ENCODE measurements at regions not wholly inside any gene's neighbourhood (a gene's known extent, or its start where the extent isn't known, plus 50 kb on each side); places are given as distances from the start of the nearest gene placed in this dataset.

DNA sequence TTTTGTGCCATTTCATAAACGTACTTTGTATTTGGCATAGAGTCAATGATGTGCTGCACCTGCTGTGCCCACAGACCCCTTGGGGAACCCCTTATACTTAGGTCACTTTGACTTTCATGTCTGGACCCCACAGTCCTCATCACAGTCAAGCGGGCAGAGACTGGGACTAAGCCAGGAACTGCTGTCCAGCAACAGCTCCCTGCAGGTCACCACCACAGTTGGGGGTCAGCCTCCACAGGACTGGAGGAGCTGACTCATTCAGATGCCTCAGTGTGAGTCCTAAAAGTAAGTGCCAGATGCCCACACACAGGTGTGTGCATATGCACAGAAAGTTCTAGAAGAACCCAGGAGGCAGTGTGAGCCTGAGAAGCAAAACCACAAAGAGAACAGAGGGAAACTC lies 339.8 kb downstream of the GABRB3 start:
- no peak overlapping the region for H3K27ac ChIP-seq (ENCODE audit: low read length)
- no peaks in the 10 kb centered on the region for H3F3A ChIP-seq (ENCODE audit: insufficient read depth, low read length, poor library complexity, severe bottlenecking)
- H3K79me2 ChIP-seq (replicated peaks; ENCODE audit: insufficient read depth, low read length): no peaks in the 10 kb centered on the region
- TF ChIP-seq EZH2 (IDR thresholded peaks at IDR 0.05; ENCODE audit: borderline replicate concordance, insufficient read depth, low read length, poor library complexity, severe bottlenecking) (no peak), POLR2AphosphoS5 (IDR thresholded peaks at IDR 0.05) (no peak), MXI1 (conservative IDR thresholded peaks at IDR 0.05; ENCODE audit: poor library complexity, severe bottlenecking) (no peak), SMC3 (conservative IDR thresholded peaks at IDR 0.05; ENCODE audit: poor library complexity) (no peak), TAF1 (IDR thresholded peaks at IDR 0.05; ENCODE audit: low read depth) (no peak), EP300 (conservative IDR thresholded peaks at IDR 0.05; ENCODE audit: poor library complexity, severe bottlenecking) (no peak), RAD21 (conservative IDR thresholded peaks at IDR 0.05) (no peak)
- TF ChIP-seq, protein P1, sequence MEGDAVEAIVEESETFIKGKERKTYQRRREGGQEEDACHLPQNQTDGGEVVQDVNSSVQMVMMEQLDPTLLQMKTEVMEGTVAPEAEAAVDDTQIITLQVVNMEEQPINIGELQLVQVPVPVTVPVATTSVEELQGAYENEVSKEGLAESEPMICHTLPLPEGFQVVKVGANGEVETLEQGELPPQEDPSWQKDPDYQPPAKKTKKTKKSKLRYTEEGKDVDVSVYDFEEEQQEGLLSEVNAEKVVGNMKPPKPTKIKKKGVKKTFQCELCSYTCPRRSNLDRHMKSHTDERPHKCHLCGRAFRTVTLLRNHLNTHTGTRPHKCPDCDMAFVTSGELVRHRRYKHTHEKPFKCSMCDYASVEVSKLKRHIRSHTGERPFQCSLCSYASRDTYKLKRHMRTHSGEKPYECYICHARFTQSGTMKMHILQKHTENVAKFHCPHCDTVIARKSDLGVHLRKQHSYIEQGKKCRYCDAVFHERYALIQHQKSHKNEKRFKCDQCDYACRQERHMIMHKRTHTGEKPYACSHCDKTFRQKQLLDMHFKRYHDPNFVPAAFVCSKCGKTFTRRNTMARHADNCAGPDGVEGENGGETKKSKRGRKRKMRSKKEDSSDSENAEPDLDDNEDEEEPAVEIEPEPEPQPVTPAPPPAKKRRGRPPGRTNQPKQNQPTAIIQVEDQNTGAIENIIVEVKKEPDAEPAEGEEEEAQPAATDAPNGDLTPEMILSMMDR (IDR thresholded peaks at IDR 0.05; ENCODE audit: poor library complexity, severe bottlenecking): no peak
- TF ChIP-seq, protein P2, sequence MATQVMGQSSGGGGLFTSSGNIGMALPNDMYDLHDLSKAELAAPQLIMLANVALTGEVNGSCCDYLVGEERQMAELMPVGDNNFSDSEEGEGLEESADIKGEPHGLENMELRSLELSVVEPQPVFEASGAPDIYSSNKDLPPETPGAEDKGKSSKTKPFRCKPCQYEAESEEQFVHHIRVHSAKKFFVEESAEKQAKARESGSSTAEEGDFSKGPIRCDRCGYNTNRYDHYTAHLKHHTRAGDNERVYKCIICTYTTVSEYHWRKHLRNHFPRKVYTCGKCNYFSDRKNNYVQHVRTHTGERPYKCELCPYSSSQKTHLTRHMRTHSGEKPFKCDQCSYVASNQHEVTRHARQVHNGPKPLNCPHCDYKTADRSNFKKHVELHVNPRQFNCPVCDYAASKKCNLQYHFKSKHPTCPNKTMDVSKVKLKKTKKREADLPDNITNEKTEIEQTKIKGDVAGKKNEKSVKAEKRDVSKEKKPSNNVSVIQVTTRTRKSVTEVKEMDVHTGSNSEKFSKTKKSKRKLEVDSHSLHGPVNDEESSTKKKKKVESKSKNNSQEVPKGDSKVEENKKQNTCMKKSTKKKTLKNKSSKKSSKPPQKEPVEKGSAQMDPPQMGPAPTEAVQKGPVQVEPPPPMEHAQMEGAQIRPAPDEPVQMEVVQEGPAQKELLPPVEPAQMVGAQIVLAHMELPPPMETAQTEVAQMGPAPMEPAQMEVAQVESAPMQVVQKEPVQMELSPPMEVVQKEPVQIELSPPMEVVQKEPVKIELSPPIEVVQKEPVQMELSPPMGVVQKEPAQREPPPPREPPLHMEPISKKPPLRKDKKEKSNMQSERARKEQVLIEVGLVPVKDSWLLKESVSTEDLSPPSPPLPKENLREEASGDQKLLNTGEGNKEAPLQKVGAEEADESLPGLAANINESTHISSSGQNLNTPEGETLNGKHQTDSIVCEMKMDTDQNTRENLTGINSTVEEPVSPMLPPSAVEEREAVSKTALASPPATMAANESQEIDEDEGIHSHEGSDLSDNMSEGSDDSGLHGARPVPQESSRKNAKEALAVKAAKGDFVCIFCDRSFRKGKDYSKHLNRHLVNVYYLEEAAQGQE (IDR thresholded peaks at IDR 0.05; ENCODE audit: borderline replicate concordance): no peak
- no peaks in the 10 kb centered on the region for H3K36me3 ChIP-seq (ENCODE audit: insufficient read depth, low read length)
- no peaks in the 10 kb centered on the region for H3K9me3 ChIP-seq (ENCODE audit: low read length)
- H2AFZ ChIP-seq (ENCODE audit: low read depth, low read length): no peak overlapping the region
- no peaks in the 10 kb centered on the region for H4K20me1 ChIP-seq (ENCODE audit: insufficient read depth)
- no peak overlapping the region for H3K9ac ChIP-seq (ENCODE audit: low read length)
- H3K9me2 ChIP-seq (ENCODE audit: insufficient read depth, low read length): no peaks in the 10 kb centered on the region
- no peak overlapping the region for H3K4me3 ChIP-seq (ENCODE audit: low read length)
- no peak overlapping the region for H3K4me2 ChIP-seq (ENCODE audit: low read length)
- no peaks in the 10 kb centered on the region for H3K27me3 ChIP-seq (ENCODE audit: insufficient read depth, low read depth, low read length)

DNA sequence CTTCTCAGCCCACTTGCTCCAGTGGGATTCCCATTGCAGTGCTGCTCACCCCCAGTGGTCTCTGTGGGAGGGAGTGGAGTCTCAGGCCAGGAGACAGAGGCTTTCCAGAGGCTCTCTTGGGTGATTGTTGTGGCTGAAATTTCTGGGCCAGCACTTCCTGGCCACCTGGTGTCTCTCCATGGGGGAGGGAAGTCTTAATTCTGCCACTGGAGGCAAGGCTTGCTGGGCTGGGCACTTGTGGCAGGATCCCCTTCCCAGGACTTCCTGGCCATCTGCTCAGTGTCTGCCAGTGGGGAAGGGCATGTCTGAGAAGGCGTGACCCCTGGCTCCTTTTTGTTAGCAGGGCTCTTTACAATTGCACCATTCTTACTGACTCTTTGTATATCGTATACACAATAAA lies 351.8 kb downstream of the GABRB3 start:
- H3K9ac ChIP-seq (ENCODE audit: low read length): no peak overlapping the region
- H3K9me3 ChIP-seq (ENCODE audit: low read length): no peaks in the 10 kb centered on the region
- TF ChIP-seq RAD21 (conservative IDR thresholded peaks at IDR 0.05): no peak
- no peak for TF ChIP-seq TAF1 (IDR thresholded peaks at IDR 0.05; ENCODE audit: low read depth)
- no peak overlapping the region for H3K4me3 ChIP-seq (ENCODE audit: low read length)
- H3K4me2 ChIP-seq (ENCODE audit: low read length): no peak overlapping the region
- H3K79me2 ChIP-seq (replicated peaks; ENCODE audit: insufficient read depth, low read length): no peaks in the 10 kb centered on the region
- H3K36me3 ChIP-seq (ENCODE audit: insufficient read depth, low read length): no peaks in the 10 kb centered on the region
- H2AFZ ChIP-seq (ENCODE audit: low read depth, low read length): no peak overlapping the region
- H3K27ac ChIP-seq (ENCODE audit: low read length): no peak overlapping the region
- H3F3A ChIP-seq (ENCODE audit: insufficient read depth, low read length, poor library complexity, severe bottlenecking): no peaks in the 10 kb centered on the region
- no peaks in the 10 kb centered on the region for H3K9me2 ChIP-seq (ENCODE audit: insufficient read depth, low read length)
- no peaks in the 10 kb centered on the region for H4K20me1 ChIP-seq (ENCODE audit: insufficient read depth)
- H3K27me3 ChIP-seq (ENCODE audit: insufficient read depth, low read depth, low read length): no peaks in the 10 kb centered on the region

DNA sequence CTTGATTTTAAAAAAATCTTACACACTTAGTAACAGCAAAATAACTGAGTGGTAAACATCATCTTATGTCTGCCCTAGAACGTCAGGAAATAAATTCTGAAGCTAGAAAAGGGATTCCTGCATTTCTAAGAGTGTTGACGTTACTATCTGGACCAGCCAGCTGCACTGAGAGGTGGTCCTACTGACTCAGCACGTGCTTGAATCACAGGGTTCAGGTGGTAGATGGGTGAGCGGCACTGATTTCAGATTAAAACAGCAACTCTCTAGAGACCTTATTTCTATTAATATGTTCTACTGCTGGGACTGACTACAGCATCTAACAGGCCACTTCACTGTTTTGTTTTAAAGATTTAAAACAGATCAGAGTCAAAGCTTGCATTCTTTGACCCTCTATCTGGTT lies 377.2 kb downstream of the GABRB3 start:
- H2AFZ ChIP-seq (ENCODE audit: low read depth, low read length): no peak overlapping the region

More for the DNA sequence above, 377.2 kb downstream of the GABRB3 start:
- no peaks in the 10 kb centered on the region for H3K36me3 ChIP-seq (ENCODE audit: insufficient read depth, low read length)
- H3K9ac ChIP-seq (ENCODE audit: low read length): no peak overlapping the region
- H3K9me3 ChIP-seq (ENCODE audit: low read length): no peaks in the 10 kb centered on the region
- no peak overlapping the region for H3K4me3 ChIP-seq (ENCODE audit: low read length)
- H3F3A ChIP-seq (ENCODE audit: insufficient read depth, low read length, poor library complexity, severe bottlenecking): no peaks in the 10 kb centered on the region
- H3K4me2 ChIP-seq (ENCODE audit: low read length): no peak overlapping the region
- H3K79me2 ChIP-seq (replicated peaks; ENCODE audit: insufficient read depth, low read length): no peaks in the 10 kb centered on the region
- no peak overlapping the region for H3K27ac ChIP-seq (ENCODE audit: low read length)
- no peaks in the 10 kb centered on the region for H4K20me1 ChIP-seq (ENCODE audit: insufficient read depth)
- no peaks in the 10 kb centered on the region for H3K27me3 ChIP-seq (ENCODE audit: insufficient read depth, low read depth, low read length)
- TF ChIP-seq MXI1 (conservative IDR thresholded peaks at IDR 0.05; ENCODE audit: poor library complexity, severe bottlenecking) (no peak), EP300 (conservative IDR thresholded peaks at IDR 0.05; ENCODE audit: poor library complexity, severe bottlenecking) (no peak), POLR2AphosphoS5 (IDR thresholded peaks at IDR 0.05) (no peak)
- no peaks in the 10 kb centered on the region for H3K9me2 ChIP-seq (ENCODE audit: insufficient read depth, low read length)

Measured in neural cell (in vitro differentiated cells).